Fibroblast of lung (primary cell): ENCODE measurements at regions not wholly inside any gene's neighbourhood (a gene's known extent, or its start where the extent isn't known, plus 50 kb on each side); places are given as distances from the start of the nearest gene placed in this dataset.

Experiments
- DNase-seq, 2 donors: peaks; one replicate each; pipeline versions ENCODE4 v3.0.0 to v3.0.0-alpha.2; 2010; ENCODE audit warnings: low read depth in 2 of 2
- H2AFZ ChIP-seq: 2 replicates; pipeline ENCODE4 v1.5.1; 2012; ENCODE audit warnings: low read length, control low read depth, inconsistent platforms
- H3K27ac ChIP-seq: 2 replicates; pipeline ENCODE4 v1.5.1; 2011; ENCODE audit warnings: low read length, control low read depth; ENCODE audit not compliant: insufficient read depth
- H3K27me3 ChIP-seq: 2 replicates; pipeline ENCODE4 v1.5.1; 2011; ENCODE audit warnings: mild to moderate bottlenecking, low read length; ENCODE audit not compliant: control insufficient read depth, insufficient read depth
- H3K36me3 ChIP-seq: 2 replicates; pipeline ENCODE4 v1.5.1; 2011; ENCODE audit warnings: low read length; ENCODE audit not compliant: control insufficient read depth, insufficient read depth
- H3K4me1 ChIP-seq: 2 replicates; pipeline ENCODE4 v1.5.1; 2011; ENCODE audit warnings: low read length; ENCODE audit not compliant: control insufficient read depth, insufficient read depth; ENCODE audit errors: extremely low read depth
- H3K4me2 ChIP-seq: 2 replicates; pipeline ENCODE4 v1.5.1; 2011; ENCODE audit warnings: low read length, control low read depth; ENCODE audit not compliant: insufficient read depth; ENCODE audit errors: extremely low read depth
- H3K4me3 ChIP-seq, 4 experiments: fragments of 200-600 bp in 1 of 4; sonication (generic) in 1 of 4; replicated peaks in 1 of 4; 2 replicates each; pipeline ENCODE4 v1.5.1; 2011 to 2016; ENCODE audit warnings: low read length in 4 of 4, low read depth in 3 of 4, mild to moderate bottlenecking in 3 of 4, control low read depth in 2 of 4, inconsistent platforms in 1 of 4, mixed read lengths in 1 of 4; ENCODE audit not compliant: insufficient read depth in 1 of 4; ENCODE audit errors: control extremely low read depth in 1 of 4
- H3K79me2 ChIP-seq: 2 replicates; pipeline ENCODE4 v1.5.1; 2012; ENCODE audit warnings: mild to moderate bottlenecking, low read length, inconsistent platforms; ENCODE audit not compliant: control insufficient read depth, insufficient read depth
- H3K9ac ChIP-seq: 2 replicates; pipeline ENCODE4 v1.5.1; 2011; ENCODE audit warnings: mild to moderate bottlenecking, low read length, control low read depth; ENCODE audit not compliant: insufficient read depth
- H3K9me3 ChIP-seq: 2 replicates; pipeline ENCODE4 v1.5.1; 2012; ENCODE audit warnings: low read depth, low read length; ENCODE audit not compliant: control insufficient read depth, insufficient read depth
- H4K20me1 ChIP-seq: 2 replicates; pipeline ENCODE4 v1.5.1; 2011; ENCODE audit warnings: low read length; ENCODE audit not compliant: control insufficient read depth, insufficient read depth; ENCODE audit errors: extremely low read depth
- CTCF ChIP-seq, 2 donors: IDR thresholded peaks in 1 of 2; conservative IDR thresholded peaks in 1 of 2; 1 replicate in 1 of 2; 2 replicates in 1 of 2; pipeline ENCODE4 v1.5.1; 2011 to 2012; ENCODE audit warnings: low read length in 2 of 2, control low read depth in 1 of 2, inconsistent platforms in 1 of 2, low read depth in 1 of 2, mild to moderate bottlenecking in 1 of 2
- EZH2 ChIP-seq: IDR thresholded peaks from 2 replicates; pipeline ENCODE4 v1.5.1; 2012; ENCODE audit warnings: low read length, control low read depth, mild to moderate bottlenecking; ENCODE audit errors: missing control alignments

- Histone ChIP-seq H3K79me2 (no peaks in the 10 kb centered on the region), H3K27ac (no peak overlapping the region), H3K36me3 (no peaks in the 10 kb centered on the region), H4K20me1 (no peaks in the 10 kb centered on the region), H2AFZ (no peak overlapping the region), H3K4me3 (no peak overlapping the region), H3K4me2 (no peak overlapping the region), H3K9me3 (peaks cover 6% of the 10 kb centered on the region), H3K4me1 (no peaks in the 10 kb centered on the region), H3K9ac (no peak overlapping the region), H3K27me3 (no peaks in the 10 kb centered on the region)
- no peak for DNase-seq
- TF ChIP-seq CTCF (conservative IDR thresholded peaks at IDR 0.05 in 1 of 2, IDR thresholded peaks at IDR 0.05 in 1 of 2; ENCODE audit: low read depth in 1 of 2, low read length in 2 of 2) (no peak), EZH2 (no peak)
Measured at GRCh38 chr1:2945821-2946231, 75.4 kb upstream of the ACTRT2 start.

GRCh38 chr1:2946291-2946690, 75.0 kb upstream of the ACTRT2 start:
- Histone ChIP-seq H2AFZ (no peak overlapping the region), H3K27ac (no peak overlapping the region), H3K27me3 (no peaks in the 10 kb centered on the region), H3K4me3 (no peak overlapping the region), H3K36me3 (no peaks in the 10 kb centered on the region), H4K20me1 (no peaks in the 10 kb centered on the region), H3K9ac (no peak overlapping the region), H3K9me3 (peaks cover 6% of the 10 kb centered on the region), H3K4me2 (no peak overlapping the region), H3K79me2 (no peaks in the 10 kb centered on the region), H3K4me1 (no peaks in the 10 kb centered on the region)
- no peak for DNase-seq
- TF ChIP-seq EZH2 (no peak), CTCF (conservative IDR thresholded peaks at IDR 0.05 in 1 of 2, IDR thresholded peaks at IDR 0.05 in 1 of 2; ENCODE audit: low read depth in 1 of 2, low read length in 2 of 2) (no peak)

GRCh38 chr1:2946999-2947690, 74.1 kb upstream of the ACTRT2 start:
- H3K4me2 ChIP-seq = no peak overlapping the region
- no peak for TF ChIP-seq CTCF (conservative IDR thresholded peaks at IDR 0.05 in 1 of 2, IDR thresholded peaks at IDR 0.05 in 1 of 2; ENCODE audit: low read depth in 1 of 2, low read length in 2 of 2)
- TF ChIP-seq EZH2 = no peak
- H3K9ac ChIP-seq = no peak overlapping the region
- H3K27ac ChIP-seq = no peak overlapping the region
- no peaks in the 10 kb centered on the region for H3K27me3 ChIP-seq
- no peaks in the 10 kb centered on the region for H3K4me1 ChIP-seq
- no peak overlapping the region for H2AFZ ChIP-seq
- H4K20me1 ChIP-seq = no peaks in the 10 kb centered on the region
- no peaks in the 10 kb centered on the region for H3K36me3 ChIP-seq
- no peaks in the 10 kb centered on the region for H3K79me2 ChIP-seq
- peaks cover 6% of the 10 kb centered on the region for H3K9me3 ChIP-seq
- no peak overlapping the region for H3K4me3 ChIP-seq
- no peak for DNase-seq
